Activated effector memory CD4-positive, alpha-beta T cell treated with Interleukin-2 at 50 U/mL for 16 hours (primary cell): ENCODE measurements at regions not wholly inside any gene's neighbourhood (a gene's known extent, or its start where the extent isn't known, plus 50 kb on each side); places are given as distances from the start of the nearest gene placed in this dataset.
"Not testable (repeated sequence)": the region's sequence is repeated elsewhere in the genome, so short reads cannot be mapped to it uniquely, and the experiment has no call there.

Experiments
- DNase-seq: peaks from one replicate; pipeline ENCODE4 v3.0.0-alpha.2; 2020

- not testable (repeated sequence) for DNase-seq
These were observed 58.3 kb downstream of the ART5 start for GRCh38 chr11:3583476-3583875.

DNA sequence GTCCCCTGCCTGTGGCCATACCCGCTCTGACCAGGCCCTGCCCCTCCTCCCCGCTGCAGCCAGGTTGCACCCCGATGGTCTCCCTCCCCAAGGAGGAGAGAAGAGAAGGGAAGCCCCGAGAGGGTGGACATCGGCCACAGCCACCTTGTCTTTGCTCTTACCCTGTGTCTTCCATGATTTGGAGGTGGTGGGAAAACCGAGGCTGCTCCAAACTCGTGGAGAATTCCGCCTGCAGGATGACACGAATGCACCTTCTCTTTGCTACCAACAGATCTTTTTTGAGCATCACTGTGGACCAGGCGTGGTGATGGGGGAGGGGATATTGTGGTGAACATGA is 60.4 kb downstream of the ART5 start:
- DNase-seq, result not testable (repeated sequence)

DNA sequence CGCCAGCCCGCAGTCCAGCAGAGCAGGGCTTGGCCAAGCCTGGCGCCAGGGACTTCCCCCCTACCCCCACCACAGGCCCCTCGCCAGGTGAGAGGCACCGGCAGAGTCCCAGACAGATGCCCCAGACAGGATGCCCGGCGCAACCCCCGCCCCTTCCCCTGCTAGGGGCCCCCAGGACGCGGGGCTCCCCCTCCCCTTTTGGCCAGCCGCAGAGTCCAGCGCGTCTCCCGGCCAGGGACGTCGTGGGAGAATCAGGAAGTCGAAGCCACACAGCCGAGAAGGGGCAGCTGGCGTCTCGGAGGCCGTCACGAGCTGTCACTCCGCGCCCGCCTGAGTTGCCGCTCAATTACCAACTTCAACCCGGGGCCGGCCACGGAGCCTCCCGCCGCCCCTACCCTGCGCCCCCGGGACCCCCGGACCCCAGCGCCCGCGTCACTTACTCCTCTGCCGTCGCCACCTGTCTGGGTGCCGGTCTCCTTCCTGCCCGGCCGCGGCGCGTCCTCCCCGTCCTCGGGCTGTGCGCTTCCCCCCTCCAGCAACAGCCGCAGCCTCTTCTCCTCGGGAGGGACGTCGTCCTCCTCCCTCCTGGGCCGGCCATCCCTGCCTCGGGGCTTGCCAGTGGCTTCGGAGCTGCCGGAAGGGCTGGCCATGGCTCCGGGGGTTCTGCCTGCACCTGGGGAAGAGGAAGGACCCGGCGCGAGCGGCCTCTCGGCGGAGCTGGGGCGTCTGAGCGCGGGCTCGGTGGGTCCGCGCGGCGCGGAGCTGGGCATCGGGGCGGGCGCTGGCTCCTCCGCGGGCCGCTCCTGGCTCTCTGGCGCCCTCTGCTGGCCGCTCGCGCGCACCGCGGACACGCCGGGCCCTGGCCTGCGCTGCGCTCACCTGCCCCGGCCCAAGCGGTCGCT is 61.1 kb downstream of the ART5 start:
- DNase-seq, result peak; percentile 62

- not testable (repeated sequence) for DNase-seq
These were observed 62.0 kb downstream of the ART5 start for GRCh38 chr11:3579600-3580459.

GRCh38 chr11:3576066-3576604 is 65.7 kb downstream of the ART5 start:
- not testable (repeated sequence) for DNase-seq

- not testable (repeated sequence) for DNase-seq
These were observed 68.7 kb downstream of the ART5 start for GRCh38 chr11:3572976-3573647.

DNA sequence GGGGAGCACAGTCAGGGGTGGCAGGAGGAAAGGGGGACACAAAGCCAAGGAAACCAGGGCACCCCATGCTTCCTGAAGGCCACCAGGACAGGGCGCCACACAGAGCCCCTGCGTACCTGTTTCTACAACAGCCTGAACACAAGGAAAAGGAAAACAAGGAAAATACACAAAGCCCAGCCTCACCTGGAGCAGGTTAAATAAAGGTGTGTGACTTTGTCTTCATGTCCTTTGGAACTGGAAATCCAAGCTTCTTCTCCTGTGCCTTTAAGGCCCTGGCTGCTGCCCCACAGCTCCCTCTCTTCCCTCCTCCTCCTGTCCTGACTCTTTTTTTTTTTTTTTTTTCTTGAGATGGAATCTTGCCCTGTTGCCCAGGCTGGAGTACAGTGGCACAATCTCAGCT is 70.0 kb downstream of the ART5 start:
- DNase-seq, result not testable (repeated sequence)

GRCh38 chr11:3565838-3566237 is 76.0 kb downstream of the ART5 start:
- not testable (repeated sequence) for DNase-seq

GRCh38 chr11:3564383-3564782 is 77.4 kb downstream of the ART5 start:
- DNase-seq, result not testable (repeated sequence)

GRCh38 chr11:3554621-3555020 is 87.2 kb downstream of the ART5 start:
- DNase-seq, result peak; percentile 25

DNA sequence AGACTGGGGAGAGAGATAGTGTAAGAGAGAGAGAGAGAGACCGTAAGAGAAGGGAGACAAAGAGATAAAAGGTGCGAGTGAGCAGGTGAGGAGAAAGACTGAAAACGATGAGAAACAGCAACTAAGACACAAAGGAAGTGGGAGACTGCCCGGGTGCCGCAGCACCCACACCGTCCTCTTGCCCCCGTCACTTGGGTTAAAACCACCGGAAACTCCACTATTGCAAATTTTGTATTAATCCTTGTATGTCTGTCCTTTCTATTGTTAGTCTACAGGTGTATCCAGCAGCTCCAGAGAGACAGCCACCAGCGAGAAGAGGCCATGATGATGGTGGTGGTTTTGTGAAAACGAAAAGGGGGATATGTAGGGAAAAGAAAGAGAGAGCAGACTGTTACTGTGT is 96.8 kb downstream of the ART5 start:
- peak; percentile 14 for DNase-seq

GRCh38 chr11:3538220-3538619 is 103.6 kb downstream of the ART5 start:
- DNase-seq, result not testable (repeated sequence)

- not testable (repeated sequence) for DNase-seq
These were observed 104.5 kb downstream of the ART5 start for GRCh38 chr11:3537254-3537653.

DNA sequence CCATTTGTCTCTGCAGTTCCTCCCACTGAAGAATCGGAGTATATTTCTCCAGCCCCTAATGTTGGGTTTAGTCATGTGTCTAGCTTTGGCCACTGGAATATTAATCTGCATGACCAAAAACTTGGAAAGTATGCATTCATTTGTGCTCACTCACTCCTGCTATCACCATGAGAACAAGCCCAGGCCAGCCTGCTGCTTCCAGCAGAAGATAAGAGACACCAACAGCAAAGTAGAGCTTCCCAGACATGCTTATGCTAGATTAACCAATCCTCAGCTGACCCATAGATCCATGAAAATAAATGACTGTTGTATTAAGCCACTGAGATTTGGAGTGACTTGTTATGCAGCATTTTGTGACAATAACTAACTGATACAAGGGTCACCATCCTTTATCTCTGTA is 108.8 kb downstream of the ART5 start:
- DNase-seq, result not testable (repeated sequence)

DNA sequence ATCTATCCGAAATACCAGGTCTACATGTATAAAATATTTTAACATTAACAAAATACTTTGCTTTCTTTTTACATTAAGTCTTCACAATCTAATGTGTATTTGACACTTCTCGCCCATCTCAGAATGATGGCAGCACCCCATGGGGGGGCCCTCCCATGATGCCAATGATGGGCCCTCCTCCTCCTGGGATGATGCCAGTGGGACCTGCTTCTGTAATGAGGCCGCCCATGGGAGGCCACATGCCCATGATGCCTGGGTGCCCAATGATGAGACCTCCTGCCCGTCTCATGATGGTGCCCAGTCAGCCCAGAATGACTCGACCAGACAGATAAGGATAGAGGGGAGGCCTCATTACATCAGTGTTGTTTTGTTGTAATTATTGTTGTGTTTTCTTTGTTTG is 110.5 kb downstream of the ART5 start:
- DNase-seq, result not testable (repeated sequence)

DNA sequence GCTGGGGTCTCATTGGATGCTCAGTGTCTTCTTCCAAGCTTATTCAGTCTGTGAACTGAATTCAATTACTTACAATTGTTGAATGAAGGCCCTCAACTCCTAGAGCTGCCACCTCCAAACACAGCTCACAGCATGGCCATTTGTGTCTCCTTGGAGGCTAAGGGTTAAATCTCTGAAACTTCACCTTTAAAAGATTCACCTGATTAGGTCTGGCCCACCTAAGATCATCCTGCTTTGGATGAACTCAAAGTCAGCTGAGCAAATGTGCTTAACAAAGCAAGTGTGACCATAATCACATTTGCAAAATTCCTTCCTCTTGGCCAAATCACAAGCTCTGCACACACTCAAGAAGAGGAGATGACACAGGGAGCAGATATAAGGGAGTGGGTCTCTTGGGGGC is 118.2 kb downstream of the ART5 start:
- DNase-seq, result not testable (repeated sequence)

DNA sequence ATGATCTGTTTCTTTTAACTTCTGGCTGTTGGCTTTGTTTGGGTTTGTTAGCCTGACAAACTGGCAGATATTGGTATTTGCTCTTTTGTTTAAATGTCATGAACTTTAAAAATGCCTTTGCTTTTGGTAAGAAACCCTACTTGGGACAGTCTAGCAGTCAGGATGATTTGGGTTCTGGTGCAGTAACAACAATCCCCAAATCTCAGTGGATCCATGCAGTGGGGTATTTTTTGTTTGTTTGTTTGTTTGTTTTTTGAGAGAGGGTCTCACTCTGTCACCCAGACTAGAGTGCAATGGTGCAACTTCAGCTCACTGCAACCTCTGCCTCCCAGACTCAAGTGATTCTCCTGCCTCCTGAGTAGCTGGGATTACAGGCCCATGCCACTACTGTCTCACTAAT is 120.9 kb downstream of the ART5 start:
- DNase-seq, result not testable (repeated sequence)

DNA sequence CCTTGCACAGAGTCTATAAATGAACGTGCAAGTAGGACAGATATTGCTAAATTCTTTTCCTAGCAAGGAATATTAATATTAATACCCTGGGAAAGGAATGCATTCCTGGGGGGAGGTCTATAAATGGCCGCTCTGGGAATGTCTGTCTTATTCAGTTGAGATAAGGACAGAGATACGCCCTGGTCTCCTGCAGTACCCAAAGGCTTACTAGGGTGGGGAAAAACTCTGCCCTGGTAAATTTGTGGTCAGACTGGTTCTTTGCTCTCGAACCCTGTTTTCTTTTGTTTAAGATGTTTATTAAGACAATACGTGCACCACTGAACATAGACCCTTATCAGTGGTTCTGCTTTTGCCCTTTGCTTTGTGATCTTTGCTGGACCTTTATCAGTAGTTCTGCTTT is 122.0 kb downstream of the ART5 start:
- not testable (repeated sequence) for DNase-seq

DNA sequence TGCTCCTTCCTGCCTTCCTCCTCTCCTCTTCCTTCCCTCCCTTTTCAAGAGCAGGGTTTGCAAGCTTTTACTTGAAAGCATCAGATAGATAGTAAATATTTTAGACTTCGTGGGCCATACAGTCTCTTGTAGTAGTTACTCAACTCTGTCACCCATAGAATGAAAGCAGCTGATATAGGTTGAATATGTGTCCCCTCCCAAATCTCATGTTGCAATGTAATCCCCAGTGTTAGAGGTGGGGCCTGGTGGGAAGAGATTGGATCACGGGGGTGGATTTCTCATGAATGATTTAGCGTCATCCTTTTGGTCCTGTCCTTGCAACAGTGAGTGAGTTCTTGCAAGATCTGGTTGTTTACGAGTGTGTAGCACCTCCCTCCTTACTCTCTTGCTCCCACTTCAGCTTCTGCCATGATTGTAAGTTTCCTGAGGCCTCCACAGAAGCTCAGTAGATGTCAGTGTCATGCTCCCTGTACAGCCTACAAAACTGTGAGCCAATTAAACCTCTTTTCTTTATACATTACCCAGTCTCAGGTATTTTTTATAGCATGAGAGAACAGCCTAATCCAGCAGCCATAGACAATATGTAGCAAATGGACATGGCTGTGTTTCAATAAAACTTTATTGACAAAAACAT is 124.7 kb downstream of the ART5 start:
- not testable (repeated sequence) for DNase-seq

DNA sequence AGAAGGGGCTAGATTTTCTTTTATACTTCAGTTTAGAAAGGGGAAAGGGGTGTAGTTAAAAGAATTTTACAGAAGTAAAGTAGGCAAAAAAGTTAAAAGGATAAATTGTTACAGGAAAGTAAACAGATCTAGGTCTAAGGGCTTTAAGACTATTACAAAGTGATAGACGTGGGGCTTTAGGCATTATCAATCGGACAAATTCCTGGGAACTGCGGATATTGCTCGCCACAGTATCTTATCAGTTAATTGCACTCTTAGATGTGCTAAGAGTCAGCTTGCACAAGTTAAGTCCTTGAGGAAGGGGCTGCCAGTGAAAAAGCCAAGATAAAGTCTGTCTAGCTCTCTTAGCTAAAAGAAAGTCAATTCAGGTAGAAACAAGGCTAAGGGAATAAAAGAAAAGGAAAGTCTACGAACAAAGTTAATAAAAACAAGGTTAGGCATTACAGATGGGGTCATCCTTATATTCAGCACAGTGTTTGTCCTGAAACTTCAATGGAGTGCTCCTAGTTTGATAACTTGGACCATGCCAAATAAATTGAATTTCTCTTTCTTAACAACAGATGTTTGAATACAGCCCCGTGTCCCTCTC is 125.4 kb downstream of the ART5 start:
- DNase-seq, result not testable (repeated sequence)

DNA sequence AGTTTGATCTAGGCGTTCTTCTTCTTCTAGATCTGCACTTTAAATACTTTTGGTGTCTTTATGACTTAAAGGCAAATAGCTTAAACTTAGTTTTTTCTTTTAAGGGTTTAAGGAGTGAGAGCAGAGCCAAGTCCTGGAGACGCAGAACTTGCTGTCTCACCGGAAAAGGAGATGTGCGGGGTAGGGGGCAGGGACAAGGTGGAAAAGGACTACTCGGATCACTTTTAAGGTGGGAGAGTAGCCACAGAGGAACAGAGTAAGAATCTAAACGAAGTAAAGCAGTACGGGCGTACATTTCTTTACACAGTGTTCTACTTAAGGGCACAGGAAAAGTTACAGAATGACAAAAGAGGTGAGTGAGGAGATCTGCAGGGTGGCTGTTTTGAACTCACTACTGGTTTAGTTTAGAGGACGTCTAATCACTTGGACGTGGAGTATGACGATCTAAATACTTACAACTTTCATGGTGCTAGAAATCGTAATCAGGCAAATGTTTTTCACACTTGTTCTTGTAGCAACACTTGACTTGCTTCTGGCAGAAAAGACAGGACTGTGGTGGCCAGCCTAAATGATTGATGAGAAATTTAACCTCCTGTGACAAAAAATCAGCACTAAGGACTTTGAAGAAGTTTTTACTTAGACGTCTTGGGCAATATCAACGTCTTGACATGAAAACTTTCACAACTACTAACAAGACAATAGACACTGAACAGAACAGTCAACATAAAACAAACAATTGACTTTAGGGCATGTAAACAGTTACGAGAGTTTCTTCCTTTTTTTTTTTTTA is 127.0 kb downstream of the ART5 start:
- DNase-seq, result not testable (repeated sequence)
